HG02973 (cell line): ENCODE measurements at regions not wholly inside any gene's neighbourhood (a gene's known extent, or its start where the extent isn't known, plus 50 kb on each side); places are given as distances from the start of the nearest gene placed in this dataset.

Source experiments
- ATAC-seq: cut with Tn5 transposase; IDR thresholded peaks from one replicate; pipeline ENCODE4 v1.9.1; 2021; ENCODE audit warnings: moderate library complexity; ENCODE audit not compliant: unreplicated experiment

DNA sequence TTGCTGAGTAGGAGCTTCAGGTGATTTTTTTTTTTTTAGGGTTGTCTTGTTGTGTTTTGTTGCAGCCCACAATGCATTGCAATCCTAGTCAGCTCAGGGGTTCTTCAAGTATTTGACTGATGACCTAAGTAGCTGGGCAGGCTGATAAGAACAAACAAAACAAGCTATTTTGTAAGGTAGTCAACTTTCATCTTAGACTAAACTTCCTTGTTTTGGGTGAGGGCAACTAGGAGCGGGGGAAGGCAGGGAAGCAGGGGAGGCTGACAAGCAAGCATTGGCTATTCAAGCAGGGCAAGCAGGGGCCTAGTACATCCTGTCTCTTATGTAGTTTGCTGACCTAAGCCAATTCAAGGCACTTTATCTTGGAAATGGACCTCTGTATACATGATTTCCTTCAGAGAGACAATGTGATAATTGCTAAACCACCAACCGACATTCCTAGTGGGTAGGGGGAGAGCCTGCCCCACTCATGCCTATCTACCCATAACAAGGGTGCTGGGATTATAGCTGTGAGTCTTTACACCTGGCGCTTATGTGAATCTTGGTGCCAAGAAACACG, 163.3 kb upstream of the PRKCQ start:
- no peak for ATAC-seq

GRCh38 chr10:6741541-6741941, 161.5 kb upstream of the PRKCQ start:
- ATAC-seq: no peak

DNA sequence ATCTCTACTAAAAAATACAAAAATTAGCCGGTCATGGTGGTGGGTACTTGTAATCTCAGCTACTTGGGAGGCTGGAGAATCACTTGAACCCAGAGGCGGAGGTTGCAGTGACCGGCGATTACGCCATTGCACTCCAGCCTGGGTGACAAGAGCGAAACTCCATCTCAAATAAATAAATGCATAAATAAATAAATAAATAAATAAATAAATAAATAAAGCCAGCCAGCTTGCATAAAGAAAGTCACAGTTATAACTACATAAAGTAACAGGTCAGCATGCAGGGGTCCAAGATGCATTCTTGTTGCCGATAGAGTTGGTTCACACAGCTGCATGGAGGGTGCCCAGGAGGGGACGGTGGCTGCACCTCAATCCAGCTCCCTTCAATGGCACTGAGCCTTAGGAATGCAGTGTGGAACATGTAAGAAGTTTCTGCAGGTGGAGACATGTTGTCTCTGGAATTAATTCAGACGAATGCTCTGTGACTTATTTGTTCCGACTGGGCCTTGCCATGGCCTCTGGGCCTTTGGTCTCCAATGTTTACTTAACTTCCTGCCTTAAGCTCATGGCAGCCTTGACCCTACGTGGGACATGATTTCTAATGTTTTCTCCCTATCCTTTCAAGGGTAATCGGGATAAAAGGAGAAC, 159.6 kb upstream of the PRKCQ start:
- no peak for ATAC-seq

DNA sequence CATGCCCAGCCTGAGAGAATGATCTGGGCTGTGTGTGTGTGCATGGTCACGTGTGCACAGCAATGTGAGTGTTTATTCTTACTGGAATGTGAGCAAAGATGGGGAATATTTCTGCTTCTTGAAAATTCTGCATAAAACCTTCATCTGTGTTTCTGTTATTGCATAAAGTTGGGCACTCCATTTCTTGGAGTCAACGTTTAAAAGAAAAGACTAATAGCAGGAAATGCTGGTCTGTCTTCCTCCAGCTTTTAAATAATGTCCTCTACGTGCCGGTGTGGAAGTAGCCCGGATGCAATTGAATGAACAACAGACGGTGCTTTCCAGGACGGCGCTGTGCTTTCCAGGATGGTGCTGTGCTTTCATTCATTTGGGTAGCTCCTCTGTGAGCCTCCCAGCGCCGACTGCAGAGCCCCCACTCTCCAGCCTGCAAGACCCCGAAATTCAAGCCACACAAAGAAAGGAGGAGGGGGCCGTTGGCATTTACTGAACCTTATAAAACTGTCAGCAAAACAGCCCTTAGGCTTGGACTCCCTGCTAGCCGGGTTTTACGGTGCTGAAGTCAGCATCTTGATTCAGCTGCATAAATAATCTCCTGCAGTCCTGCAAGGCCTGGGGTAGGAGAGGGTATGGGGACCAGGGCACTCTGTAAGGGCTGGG, 158.2 kb upstream of the PRKCQ start:
- no peak for ATAC-seq

- no peak for ATAC-seq
Measured at GRCh38 chr10:6737758-6738111, 157.7 kb upstream of the PRKCQ start.

GRCh38 chr10:6737080-6737641, 157.1 kb upstream of the PRKCQ start:
- ATAC-seq: no peak

DNA sequence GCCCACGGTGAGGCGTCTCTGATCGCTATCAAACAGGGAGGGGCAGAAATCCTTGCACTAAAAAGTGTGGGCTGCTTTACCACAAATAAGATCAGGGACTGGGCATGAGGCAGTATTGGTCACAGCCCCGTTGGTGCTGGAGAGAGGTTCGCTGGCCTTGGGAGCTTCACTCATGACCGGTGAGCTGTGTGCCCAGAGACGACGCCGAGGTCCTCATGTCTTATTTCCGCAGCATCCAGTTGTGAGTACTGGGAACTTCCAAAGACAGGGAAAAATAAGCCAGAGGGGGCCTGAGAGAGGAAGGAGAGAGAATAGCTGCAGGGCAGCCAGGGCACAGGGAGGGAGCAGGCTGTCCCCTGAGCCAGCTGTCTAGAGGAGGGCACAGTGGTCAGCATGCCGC, 154.2 kb upstream of the PRKCQ start:
- no peak for ATAC-seq

DNA sequence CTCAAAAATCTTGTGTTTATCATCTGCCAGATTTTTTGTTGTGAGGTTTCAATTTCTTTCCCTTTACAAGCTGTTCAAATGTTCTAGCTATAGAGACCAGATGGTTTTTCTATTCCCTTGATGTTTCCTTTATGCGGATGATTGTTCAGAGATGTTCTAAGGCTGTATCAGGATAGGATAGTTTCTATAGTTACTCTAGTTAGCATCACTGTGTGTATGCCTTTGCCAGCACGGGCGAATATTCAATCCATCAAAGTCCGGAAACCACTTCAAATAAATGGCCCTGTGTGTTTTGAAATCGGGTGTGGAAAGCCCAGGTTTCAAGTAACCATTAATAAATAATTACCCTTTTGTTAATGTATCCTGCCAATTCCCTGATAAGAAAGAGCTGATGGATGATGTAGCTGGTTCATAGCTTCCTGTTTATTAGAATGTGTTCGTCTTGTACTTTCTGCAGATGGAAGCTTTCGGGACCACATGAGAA, 149.8 kb upstream of the PRKCQ start:
- ATAC-seq: no peak

GRCh38 chr10:6729071-6729774, 149.1 kb upstream of the PRKCQ start:
- no peak for ATAC-seq

DNA sequence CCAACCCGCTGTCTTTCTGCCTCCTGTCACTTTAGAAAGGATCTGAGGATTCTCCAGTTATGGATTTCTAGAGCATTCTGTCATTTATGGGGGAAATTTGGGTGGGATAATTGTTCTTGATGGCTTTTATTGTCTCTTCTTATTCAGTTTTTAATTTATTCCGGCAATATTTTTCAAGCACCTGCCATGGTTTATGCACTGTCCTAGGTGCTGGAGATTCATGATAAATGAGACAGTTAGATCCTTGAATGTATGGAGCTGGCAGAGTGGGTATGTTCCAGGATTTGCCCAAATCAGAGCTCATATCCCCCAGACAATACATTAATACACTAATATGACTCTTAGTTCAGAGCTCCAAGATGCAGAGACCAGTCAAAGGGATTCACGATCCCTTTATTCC, 146.8 kb upstream of the PRKCQ start:
- ATAC-seq: no peak

DNA sequence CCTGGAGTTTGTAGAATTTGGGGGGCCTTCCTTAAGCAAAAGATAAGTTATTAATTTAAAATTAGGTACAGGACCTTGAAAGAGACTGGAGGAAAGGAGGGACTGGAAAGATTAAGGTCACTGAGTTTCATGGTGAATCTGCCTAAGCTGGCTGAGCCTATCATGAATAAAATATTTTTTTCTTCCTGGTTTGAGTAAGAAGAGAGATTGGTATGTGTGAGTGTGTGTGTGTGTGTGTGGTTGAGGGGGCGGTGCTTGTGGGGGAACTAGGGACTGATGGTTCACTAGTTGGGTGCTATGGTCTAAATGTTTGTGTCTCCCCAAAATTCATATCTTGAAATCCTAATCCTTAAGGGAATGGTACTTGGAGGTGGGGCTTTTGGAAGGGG, 142.5 kb upstream of the PRKCQ start:
- no peak for ATAC-seq

DNA sequence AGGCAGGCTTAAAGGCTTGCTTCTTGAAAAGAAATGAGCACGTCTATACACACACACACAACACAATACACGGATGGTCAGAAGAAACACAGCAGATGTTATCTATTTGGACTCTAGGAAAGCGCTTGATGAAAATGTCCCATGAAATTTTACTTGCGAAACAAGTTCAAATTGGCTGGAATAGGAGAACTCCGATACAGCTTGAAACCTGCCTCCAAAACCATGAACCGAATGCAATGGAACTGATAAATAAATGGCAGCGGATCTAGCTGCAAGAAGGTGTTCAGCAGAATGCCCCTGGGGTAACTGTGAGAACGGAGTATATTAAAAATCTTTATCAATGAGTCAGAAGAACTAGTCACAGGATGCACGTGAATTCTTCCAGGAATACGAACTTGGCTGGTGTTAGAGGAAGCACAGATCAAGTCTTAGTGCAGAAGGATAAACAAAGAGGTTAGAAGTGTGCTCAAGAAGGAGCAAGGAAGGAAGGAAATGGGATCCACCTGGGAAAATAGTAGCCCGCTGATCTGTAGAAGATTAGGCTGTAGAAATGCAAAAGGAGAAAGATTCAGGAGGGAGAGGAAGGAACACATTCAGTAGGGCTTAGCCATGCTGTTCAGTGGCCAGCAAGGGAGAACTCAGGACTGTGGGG, 142.0 kb upstream of the PRKCQ start:
- ATAC-seq: no peak

DNA sequence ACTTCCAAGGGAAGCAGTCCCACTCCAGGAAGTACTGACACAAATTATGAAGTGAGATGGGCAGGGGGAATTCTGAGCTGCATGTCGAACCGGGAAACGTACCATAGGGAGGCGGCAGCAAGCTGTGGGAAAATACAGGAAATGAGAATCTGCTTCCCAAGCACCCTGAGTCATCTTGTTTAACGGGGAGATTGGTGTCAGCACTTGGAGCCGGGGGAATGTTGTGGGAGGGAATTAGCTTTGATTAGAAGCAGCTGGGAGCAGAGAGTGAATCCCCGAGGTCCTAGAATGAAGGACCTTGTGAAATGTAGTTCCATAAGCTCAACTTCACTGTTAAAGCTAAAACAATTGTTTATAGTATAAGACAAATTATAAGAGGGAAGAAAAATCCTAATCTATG, 141.4 kb upstream of the PRKCQ start:
- no peak for ATAC-seq

DNA sequence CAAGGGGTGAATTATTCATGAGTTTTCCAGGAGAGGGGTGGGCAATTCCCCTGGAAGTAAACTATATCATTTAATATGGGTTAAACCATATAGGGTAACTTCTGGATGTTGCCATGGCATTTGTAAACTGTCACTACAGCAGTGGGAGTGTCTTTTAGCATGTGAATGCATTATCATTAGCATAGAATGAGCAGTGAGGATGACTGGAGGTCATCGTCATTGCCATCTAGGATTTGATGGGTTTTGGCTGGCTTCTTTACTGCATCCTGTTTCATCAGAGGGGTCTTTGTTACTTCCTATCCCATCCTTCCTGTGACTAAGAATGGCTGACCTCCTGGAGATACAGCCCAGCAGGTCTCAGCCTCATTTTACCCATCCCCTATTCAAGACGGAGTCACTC, 139.5 kb upstream of the PRKCQ start:
- no peak for ATAC-seq

DNA sequence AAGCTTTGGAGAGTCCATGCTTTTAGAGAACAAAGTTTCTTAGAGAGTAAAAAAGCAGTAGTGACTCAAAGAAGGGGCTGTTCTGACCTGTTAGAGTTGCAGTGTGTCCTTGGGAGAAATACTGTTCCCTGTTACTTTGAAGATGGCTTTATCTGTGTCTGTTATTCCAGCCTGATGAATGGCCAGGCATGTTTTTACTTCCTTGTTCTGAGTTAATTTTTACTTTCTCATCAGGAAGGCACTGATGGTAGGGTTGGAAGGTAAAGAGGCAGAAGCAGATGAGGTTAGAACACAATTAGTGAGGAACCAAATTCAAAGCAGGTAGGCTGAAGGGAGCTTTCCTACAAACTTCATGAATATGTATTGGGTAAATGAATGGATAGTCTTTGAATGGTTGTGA, 138.5 kb upstream of the PRKCQ start:
- ATAC-seq: no peak

DNA sequence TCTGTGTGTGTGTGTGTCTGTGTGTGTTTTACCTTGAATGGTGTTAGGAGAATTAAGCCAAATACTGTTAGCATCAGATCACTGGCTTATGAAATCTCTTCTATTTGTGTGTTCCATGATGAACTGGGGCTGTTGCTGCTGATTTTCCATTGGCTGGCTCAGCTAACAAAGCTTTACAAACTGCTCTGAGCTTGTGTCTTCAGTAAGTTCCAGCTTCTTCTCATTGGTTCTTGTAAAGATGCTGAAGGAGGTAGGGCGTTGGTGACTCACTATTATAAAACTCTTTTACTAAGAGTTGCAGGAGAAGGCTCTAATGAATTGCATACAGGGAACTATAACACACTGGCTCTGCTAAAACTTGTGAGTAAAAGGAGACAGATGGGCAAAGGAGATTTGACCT, 136.4 kb upstream of the PRKCQ start:
- ATAC-seq: no peak

- ATAC-seq: no peak
Measured at GRCh38 chr10:6713716-6714115, 133.6 kb upstream of the PRKCQ start.

DNA sequence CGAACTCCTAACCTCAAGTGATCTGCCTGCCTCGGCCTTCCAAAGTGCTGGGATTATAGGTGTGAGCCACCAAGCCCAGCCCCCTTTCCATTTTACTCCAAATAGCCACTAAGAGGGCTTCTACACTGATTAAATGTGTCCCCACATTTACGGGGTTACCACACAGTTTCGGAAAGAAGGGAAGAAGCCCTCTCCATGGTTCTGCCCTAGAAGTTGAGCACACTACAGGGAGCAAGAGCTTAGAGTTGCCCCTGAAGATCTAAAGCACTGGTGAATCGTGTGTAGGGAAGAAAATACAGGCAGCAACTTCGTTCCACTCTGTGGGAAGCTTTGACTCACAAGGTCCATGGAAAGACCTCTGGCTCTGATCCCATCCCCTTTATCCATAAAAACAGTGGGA, 133.0 kb upstream of the PRKCQ start:
- ATAC-seq: no peak

DNA sequence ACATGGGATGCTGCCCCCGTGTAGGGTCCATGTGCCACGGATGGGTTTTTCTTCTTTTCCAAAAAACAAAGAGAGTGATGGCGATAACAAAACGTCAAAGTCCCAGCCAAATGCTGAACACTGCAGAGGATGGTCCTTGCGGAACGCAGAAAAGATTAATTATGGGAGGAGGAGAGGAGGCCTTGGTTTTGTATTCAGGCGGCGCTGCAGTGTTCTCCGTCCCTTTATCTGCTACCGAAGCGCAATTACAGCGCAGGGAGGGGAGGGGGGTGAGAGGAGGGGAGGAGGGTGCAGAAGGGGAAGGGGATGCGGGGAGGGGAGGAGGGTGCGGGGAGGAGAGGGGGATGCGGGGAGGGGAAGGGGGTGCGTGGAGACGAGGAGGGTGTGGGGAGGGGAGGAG, 131.8 kb upstream of the PRKCQ start:
- no peak for ATAC-seq

DNA sequence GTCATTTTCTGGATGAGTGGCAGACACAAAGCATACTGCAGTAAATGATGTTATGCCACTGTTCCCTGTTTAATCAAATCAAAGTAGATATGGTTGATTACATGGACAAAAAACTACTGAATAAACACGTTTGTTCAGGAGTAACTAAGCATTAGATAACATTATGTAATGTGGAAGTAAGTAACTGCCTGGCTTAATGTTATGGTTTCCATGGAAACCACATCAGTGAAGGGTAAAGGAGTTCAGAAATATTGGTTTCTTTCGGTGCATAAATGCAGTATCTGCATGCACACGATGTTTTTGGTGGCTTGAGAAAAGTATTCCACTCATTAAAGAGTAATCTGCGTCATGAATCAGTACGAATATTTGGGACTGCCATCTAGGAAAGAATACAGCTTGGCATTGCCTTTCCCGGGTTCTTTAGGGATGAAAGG, 131.3 kb upstream of the PRKCQ start:
- no peak for ATAC-seq

DNA sequence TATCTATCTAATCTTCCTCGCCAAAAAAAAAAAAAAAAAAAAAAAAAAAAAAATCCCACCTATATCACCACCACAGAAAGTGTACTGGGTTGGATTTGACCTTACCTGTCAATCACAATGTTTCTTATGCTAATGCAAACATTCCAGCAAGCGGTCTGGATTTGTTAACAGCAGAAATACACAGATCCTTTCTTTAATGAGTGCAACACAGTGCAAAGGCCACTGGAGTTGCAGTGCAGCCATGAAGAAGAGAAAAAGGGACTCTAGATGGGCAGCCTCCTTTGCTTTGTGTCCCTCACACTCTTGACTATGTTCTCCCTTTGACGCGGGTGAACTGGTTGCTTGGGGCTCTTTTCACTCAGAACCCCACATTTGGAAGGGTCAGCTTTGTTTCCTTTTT, 127.3 kb upstream of the PRKCQ start:
- no peak for ATAC-seq
